GM19043 (cell line): ENCODE measurements at regions not wholly inside any gene's neighbourhood (a gene's known extent, or its start where the extent isn't known, plus 50 kb on each side); places are given as distances from the start of the nearest gene placed in this dataset.

ENCODE experiments used
- ATAC-seq: cut with Tn5 transposase; IDR thresholded peaks from one replicate; pipeline ENCODE4 v1.9.1; 2021; ENCODE audit warnings: low read depth; ENCODE audit not compliant: unreplicated experiment

GRCh38 chr2:43088143-43089073 lies 138.0 kb downstream of the ZFP36L2 start:
- ATAC-seq = no peak

GRCh38 chr2:43087413-43087812 lies 139.0 kb downstream of the ZFP36L2 start:
- no peak for ATAC-seq

GRCh38 chr2:43086451-43087221 lies 139.8 kb downstream of the ZFP36L2 start:
- no peak for ATAC-seq

GRCh38 chr2:43085929-43086328 lies 140.5 kb downstream of the ZFP36L2 start:
- no peak for ATAC-seq

- no peak for ATAC-seq
These were observed 140.9 kb downstream of the ZFP36L2 start for GRCh38 chr2:43085505-43085904.

- no peak for ATAC-seq
These were observed 141.7 kb downstream of the ZFP36L2 start for GRCh38 chr2:43084699-43085091.

GRCh38 chr2:43083710-43084698 lies 142.4 kb downstream of the ZFP36L2 start:
- ATAC-seq = no peak

- ATAC-seq = no peak
These were observed 143.3 kb downstream of the ZFP36L2 start for GRCh38 chr2:43082903-43083677.

GRCh38 chr2:43082111-43082894 lies 144.1 kb downstream of the ZFP36L2 start:
- ATAC-seq = no peak

GRCh38 chr2:43081131-43081765 lies 145.2 kb downstream of the ZFP36L2 start:
- no peak for ATAC-seq

- no peak for ATAC-seq
These were observed 145.8 kb downstream of the ZFP36L2 start for GRCh38 chr2:43080571-43081021.

GRCh38 chr2:43078781-43079755 lies 147.3 kb downstream of the ZFP36L2 start:
- ATAC-seq = no peak

- no peak for ATAC-seq
These were observed 148.1 kb downstream of the ZFP36L2 start for GRCh38 chr2:43078301-43078700.

- no peak for ATAC-seq
These were observed 148.5 kb downstream of the ZFP36L2 start for GRCh38 chr2:43077876-43078275.

GRCh38 chr2:43076676-43077075 lies 149.7 kb downstream of the ZFP36L2 start:
- no peak for ATAC-seq

- ATAC-seq = no peak
These were observed 150.4 kb downstream of the ZFP36L2 start for GRCh38 chr2:43075811-43076585.
